Activated CD4-positive, alpha-beta memory T cell treated with anti-CD3 and anti-CD28 coated beads for 36 hours (primary cell): ENCODE measurements at regions not wholly inside any gene's neighbourhood (a gene's known extent, or its start where the extent isn't known, plus 50 kb on each side); places are given as distances from the start of the nearest gene placed in this dataset.

Experiments used
- CTCF ChIA-PET: fragments of 350-600 bp; sonication (Branson Sonifier 250); formaldehyde crosslinking; loops from one replicate; lab custom pipeline; 2021; ENCODE audit warnings: antibody characterized with exemption, inconsistent platforms; lab: Charles Lee
- POLR2A ChIA-PET: fragments of 350-600 bp; sonication (Branson Sonifier 250); formaldehyde crosslinking; loops from one replicate; lab custom pipeline; 2021; ENCODE audit warnings: antibody characterized with exemption; lab: Charles Lee
- DNase-seq: peaks from one replicate; pipeline ENCODE4 v3.0.0-alpha.2; 2020
- H3K27ac Mint-ChIP-seq: one replicate; pipeline ENCODE4 v1.8.0; 2021; ENCODE audit warnings: mixed read lengths
- H3K27me3 Mint-ChIP-seq: one replicate; pipeline ENCODE4 v1.8.0; 2021; ENCODE audit warnings: mixed read lengths
- H3K36me3 Mint-ChIP-seq: one replicate; pipeline ENCODE4 v1.8.0; 2021; ENCODE audit warnings: mixed read lengths
- H3K4me1 Mint-ChIP-seq: one replicate; pipeline ENCODE4 v1.8.0; 2021; ENCODE audit warnings: low read depth, mixed read lengths
- H3K4me3 Mint-ChIP-seq: one replicate; pipeline ENCODE4 v1.8.0; 2021; ENCODE audit warnings: mild to moderate bottlenecking, mixed read lengths
- H3K9me3 Mint-ChIP-seq: one replicate; pipeline ENCODE4 v1.8.0; 2021; ENCODE audit warnings: mixed read lengths
- intact Hi-C: fragments of 100-400 bp; cut with micrococcal nuclease; formaldehyde crosslinking; loops from one replicate; pipeline ENCODE4 v1.15.1; 2023

DNA sequence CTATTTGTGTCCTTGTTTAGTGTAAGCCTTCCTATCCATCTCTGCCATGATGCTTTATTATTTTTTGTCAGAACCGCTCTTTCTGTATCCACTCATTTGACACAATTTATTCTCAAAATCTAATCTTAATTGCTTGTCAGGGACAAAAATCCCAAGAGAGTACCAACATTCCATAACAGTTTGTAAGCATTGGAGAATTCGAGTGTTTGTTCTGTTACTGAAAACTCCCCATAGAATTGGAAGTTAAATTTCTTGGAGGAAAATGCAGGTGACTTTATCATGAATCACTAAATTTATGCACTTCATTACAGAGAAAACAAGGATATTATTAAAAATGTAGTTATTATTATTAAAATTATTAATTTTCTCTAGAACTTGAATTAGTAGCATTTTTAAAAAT is 1986.1 kb downstream of the ARAP2 start:
- Mint-ChIP-seq H3K9me3 (peaks cover 21% of the 10 kb centered on the region), H3K36me3 (no peaks in the 10 kb centered on the region), H3K27ac (no peak overlapping the region), H3K4me1 (no peaks in the 10 kb centered on the region), H3K27me3 (no peaks in the 10 kb centered on the region), H3K4me3 (no peak overlapping the region)
- ChIA-PET POLR2A (no interaction called here), CTCF (no interaction called here)
- intact Hi-C loops, result no loop called here
- DNase-seq, result no peak

DNA sequence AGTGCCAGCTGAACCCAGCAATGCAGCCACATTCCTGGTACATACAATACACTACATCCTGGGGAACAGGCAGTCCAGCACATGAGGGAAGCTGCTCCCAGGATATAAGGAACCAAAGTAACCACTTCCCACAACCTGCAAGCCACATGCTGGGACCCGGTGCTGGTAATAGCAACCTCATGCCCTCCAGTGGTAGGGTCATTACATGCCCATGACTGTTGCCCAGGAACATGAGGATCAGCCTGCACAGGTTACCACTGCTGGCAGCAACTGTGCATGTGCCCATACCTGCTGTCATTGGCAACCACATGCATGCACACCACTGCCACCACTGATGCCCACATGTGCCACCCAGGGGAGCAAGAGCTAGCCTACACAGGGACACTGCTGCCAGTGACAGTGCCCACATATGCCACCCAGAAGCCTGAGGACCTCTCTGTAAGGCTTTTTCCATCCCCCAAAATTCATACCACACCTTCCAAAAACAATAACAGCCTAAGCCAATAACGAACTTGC is 1982.5 kb downstream of the ARAP2 start:
- Mint-ChIP-seq H3K4me1 (no peaks in the 10 kb centered on the region), H3K27ac (no peak overlapping the region), H3K36me3 (no peaks in the 10 kb centered on the region), H3K27me3 (no peaks in the 10 kb centered on the region), H3K9me3 (peaks cover 34% of the 10 kb centered on the region), H3K4me3 (no peak overlapping the region)
- CTCF ChIA-PET, result interaction anchor here (0.6 kb wide), 1 partner anchor 253 kb away, joined by 3 read pairs; no protein-coding TSS in a partner anchor
- POLR2A ChIA-PET, result no interaction called here
- DNase-seq, result no peak
- intact Hi-C loops, result no loop called here

DNA sequence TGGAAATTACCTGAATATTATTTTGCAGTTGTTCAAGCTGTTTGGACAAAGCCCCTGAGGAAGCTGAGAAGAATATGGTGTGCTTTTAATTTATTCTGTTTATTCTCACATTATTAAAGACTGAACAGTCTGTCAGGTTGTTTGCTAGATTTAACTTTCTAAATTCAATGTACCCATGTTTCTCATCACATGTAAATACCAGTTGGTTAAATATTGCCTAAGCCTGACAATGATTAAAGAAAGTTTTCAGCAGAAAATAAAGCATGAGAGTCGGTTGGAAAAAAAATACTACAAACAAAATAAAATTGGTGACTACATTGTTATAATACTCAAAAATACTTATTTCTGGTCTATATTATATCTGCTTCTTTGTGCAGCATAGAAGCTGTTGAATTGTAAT is 1974.7 kb downstream of the ARAP2 start:
- H3K4me3 Mint-ChIP-seq, result no peak overlapping the region
- CTCF ChIA-PET, result no interaction called here

DNA sequence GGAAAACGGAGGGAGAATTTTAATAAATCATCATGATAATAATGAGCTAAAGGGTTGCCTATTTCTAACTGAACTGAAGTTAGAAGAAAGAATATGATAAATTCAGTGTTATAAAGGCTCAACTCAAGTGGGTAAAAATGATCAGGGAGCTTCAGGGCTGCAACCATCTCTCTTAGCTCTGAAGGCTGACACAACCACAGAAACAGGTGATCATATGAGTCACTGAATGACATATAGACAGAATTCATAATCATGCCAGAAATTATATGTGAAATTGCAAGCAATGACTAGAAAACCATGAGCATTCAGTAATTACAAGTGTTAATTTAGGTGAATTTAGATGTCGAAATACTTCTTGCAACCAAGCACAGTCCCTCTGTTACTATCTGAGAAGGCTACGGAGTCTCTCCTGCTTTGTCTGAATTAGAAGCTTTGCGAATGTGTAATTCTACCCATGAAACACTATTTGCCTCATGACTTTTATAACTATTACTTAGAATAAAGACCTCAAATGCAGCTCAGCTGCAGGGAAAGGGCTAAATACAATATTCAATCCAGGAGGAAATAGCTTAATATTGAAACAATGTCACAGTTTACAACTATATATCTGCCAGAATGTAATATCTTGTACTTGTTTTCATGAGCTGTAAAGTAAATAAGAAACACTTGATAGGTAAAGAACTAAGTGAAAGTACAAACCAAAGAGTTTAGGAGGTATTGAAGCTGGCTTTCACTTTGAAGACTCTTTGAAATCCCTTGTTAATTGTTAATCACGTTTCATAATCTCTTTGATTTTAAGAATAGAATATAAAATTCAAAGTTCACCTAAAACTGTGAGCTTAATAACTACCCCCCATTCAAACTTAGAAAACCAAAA is 1972.6 kb downstream of the ARAP2 start:
- Mint-ChIP-seq H3K27ac (no peak overlapping the region), H3K9me3 (no peaks in the 10 kb centered on the region), H3K36me3 (no peaks in the 10 kb centered on the region), H3K4me3 (no peak overlapping the region), H3K4me1 (no peaks in the 10 kb centered on the region), H3K27me3 (no peaks in the 10 kb centered on the region)
- ChIA-PET CTCF (no interaction called here), POLR2A (no interaction called here)
- intact Hi-C loops, result no loop called here
- no peak for DNase-seq

More for the DNA sequence above, 1974.7 kb downstream of the ARAP2 start:
- DNase-seq, result no peak
- peaks cover 8% of the 10 kb centered on the region for H3K9me3 Mint-ChIP-seq
- POLR2A ChIA-PET, result no interaction called here
- no peak overlapping the region for H3K27ac Mint-ChIP-seq
- no peaks in the 10 kb centered on the region for H3K4me1 Mint-ChIP-seq
- no peaks in the 10 kb centered on the region for H3K36me3 Mint-ChIP-seq
- intact Hi-C loops, result no loop called here
- H3K27me3 Mint-ChIP-seq, result no peaks in the 10 kb centered on the region

DNA sequence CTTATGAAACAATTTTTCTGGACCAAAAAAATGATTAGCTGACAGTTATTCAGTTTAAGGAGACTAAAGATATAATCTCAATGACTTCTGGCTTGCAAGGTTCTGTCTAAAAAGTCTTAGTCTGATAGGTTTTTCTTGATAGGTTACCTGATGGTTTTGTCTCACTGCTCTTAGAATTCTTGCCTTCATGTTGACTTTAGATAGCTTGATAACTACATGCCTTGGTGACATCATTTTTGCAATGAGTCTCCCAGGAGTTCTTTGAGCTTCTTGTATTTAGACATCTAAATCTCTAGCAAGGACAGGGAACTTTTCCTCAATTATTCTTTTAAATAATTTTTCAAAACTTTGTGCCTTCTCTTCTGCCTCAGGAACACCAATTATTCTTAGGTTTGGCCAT is 1965.3 kb downstream of the ARAP2 start:
- Mint-ChIP-seq H3K9me3 (peaks cover 13% of the 10 kb centered on the region), H3K27me3 (no peaks in the 10 kb centered on the region)
- CTCF ChIA-PET, result no interaction called here

DNA sequence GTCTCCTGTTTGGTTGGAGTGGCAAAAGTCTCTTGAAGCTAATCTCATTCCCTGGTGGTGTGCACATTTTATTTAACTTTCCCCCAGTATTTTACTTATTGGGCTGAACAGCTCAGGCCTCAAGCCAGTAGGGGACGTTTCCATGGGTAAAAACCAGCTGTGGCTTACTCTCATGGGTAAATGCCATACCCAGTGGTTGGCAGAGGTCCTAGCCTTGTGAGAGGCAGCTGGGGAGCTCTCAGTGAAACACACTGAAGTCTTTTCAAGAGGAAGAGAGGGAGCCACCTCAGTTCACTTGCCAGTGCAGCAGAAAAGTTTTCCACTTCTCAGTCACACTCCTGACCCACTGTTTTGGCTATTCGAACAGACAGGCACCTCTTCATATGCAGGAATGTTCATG is 1964.2 kb downstream of the ARAP2 start:
- ChIA-PET POLR2A (no interaction called here), CTCF (no interaction called here)
- Mint-ChIP-seq H3K4me1 (no peaks in the 10 kb centered on the region), H3K36me3 (no peaks in the 10 kb centered on the region), H3K27me3 (no peaks in the 10 kb centered on the region), H3K9me3 (peaks cover 13% of the 10 kb centered on the region), H3K27ac (no peak overlapping the region), H3K4me3 (no peak overlapping the region)
- intact Hi-C loops, result no loop called here
- no peak for DNase-seq

More for the DNA sequence above, 1965.3 kb downstream of the ARAP2 start:
- Mint-ChIP-seq H3K4me3 (no peak overlapping the region), H3K27ac (no peak overlapping the region), H3K4me1 (no peaks in the 10 kb centered on the region), H3K36me3 (no peaks in the 10 kb centered on the region)
- intact Hi-C loops, result no loop called here
- no peak for DNase-seq
- POLR2A ChIA-PET, result no interaction called here

DNA sequence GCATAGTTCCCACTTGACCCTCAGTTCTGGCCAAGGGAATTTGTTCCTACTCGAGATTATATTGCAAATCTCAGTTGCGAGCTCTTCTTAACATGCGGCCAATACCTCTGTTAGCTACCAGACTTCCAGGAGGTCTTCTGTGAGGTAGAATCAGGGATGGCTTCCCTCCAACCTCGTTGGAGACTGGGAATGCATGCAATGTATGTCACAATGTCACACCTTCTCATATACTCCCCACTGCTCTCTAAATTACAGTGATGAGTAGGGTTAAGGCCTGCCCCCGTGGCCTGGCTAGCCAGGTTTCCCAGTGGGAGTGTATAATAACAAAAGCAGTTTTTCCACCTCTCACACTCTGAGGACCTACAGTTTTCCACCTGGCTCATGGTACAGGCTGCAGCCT is 1962.5 kb downstream of the ARAP2 start:
- H3K4me1 Mint-ChIP-seq, result no peaks in the 10 kb centered on the region
- no peak overlapping the region for H3K4me3 Mint-ChIP-seq
- intact Hi-C loops, result no loop called here
- POLR2A ChIA-PET, result no interaction called here
- no peaks in the 10 kb centered on the region for H3K27me3 Mint-ChIP-seq
- no peaks in the 10 kb centered on the region for H3K36me3 Mint-ChIP-seq
- CTCF ChIA-PET, result no interaction called here
- H3K27ac Mint-ChIP-seq, result no peak overlapping the region
- H3K9me3 Mint-ChIP-seq, result peaks cover 13% of the 10 kb centered on the region
- DNase-seq, result no peak

DNA sequence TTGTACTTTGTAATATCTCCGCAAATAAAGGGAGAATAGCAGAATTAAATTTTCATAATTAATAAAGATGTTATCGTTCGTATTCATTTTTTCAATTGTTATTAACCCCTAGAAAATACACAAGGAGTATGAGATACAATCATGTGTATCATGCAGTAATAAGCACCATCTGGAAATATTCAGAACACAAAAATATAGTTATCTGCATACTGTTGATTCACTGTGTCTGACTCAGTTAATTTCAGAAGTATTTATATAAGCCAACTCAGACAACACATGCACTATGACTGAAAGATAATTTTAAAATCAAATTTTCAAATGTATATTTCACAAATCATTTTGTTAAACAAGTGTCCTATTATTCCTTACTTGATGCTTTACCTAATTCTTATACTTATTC is 1954.8 kb downstream of the ARAP2 start:
- no peak for DNase-seq
- H3K9me3 Mint-ChIP-seq, result no peaks in the 10 kb centered on the region
- no peaks in the 10 kb centered on the region for H3K36me3 Mint-ChIP-seq
- ChIA-PET POLR2A (no interaction called here), CTCF (no interaction called here)
- no peak overlapping the region for H3K27ac Mint-ChIP-seq
- H3K4me1 Mint-ChIP-seq, result no peaks in the 10 kb centered on the region
- no peak overlapping the region for H3K4me3 Mint-ChIP-seq
- H3K27me3 Mint-ChIP-seq, result no peaks in the 10 kb centered on the region
- intact Hi-C loops, result no loop called here

DNA sequence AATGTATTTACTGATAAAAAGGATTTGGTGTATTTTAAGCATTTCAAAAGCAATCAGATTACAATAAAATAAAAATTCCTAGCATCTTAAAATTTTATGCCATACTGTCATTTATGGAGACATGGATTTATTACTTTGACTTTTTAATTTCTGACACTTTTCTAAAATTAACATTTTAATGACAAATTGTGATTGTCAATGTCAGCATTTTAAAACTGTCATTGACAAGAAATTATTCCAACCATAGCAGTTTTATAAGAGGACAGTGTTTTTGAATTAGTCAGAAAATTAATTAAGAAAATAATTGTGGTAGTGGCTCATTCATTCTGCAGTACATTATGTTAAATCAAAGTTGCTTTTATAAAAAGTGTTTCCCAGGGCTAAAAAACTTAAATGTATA is 1954.4 kb downstream of the ARAP2 start:
- no peak overlapping the region for H3K27ac Mint-ChIP-seq
- DNase-seq, result no peak
- H3K36me3 Mint-ChIP-seq, result no peaks in the 10 kb centered on the region
- intact Hi-C loops, result no loop called here
- no peak overlapping the region for H3K4me3 Mint-ChIP-seq
- CTCF ChIA-PET, result no interaction called here
- POLR2A ChIA-PET, result no interaction called here
- no peaks in the 10 kb centered on the region for H3K4me1 Mint-ChIP-seq
- H3K27me3 Mint-ChIP-seq, result no peaks in the 10 kb centered on the region
- H3K9me3 Mint-ChIP-seq, result no peaks in the 10 kb centered on the region

DNA sequence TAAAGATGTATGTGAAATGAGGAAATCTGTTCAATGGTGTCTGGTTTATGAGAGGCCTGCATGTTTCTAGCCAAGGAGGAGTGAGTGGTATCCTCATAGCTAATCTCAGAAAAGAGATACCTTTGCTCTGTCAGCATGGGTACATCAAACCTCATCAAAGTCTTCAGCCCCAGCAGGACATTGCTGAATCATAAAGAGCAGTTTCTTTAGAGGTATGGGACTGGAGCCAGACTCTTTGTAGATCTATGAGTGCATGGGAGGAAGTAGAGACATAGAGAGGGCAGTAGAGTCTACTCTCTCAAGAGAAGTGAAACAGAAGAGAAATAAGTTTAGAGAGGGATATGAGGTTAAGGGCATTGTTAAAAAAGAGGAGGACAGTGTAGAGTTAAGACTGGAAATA is 1950.9 kb downstream of the ARAP2 start:
- Mint-ChIP-seq H3K27me3 (no peaks in the 10 kb centered on the region), H3K4me3 (no peak overlapping the region), H3K4me1 (no peaks in the 10 kb centered on the region), H3K9me3 (peaks cover 2% of the 10 kb centered on the region), H3K27ac (no peak overlapping the region), H3K36me3 (no peaks in the 10 kb centered on the region)
- POLR2A ChIA-PET, result no interaction called here
- intact Hi-C loops, result no loop called here
- CTCF ChIA-PET, result no interaction called here
- DNase-seq, result no peak

DNA sequence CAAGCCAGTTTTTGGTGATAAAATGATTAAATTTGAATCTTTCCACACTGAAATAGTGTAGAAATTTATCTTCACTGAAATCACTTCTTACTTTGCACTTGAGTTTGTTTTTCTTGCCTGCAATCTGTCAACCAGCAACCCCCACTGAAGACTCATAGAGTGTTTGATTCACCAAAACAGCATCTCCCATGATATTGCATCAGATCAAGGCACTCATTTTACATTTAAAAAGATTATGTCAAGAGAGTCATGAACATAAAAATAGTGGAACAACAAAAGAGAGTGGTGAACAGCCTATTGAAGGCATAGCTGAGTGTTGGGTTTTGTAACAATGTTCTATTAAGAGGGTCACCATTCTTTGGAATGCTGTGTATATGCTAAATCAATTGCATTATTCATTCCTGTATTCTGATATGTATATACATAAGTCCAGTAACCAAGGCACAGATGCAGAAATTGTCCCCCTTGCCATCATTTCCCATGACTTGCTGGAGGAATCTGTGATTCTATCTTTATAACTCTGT is 1934.9 kb downstream of the ARAP2 start:
- Mint-ChIP-seq H3K27ac (no peak overlapping the region), H3K9me3 (peaks cover 15% of the 10 kb centered on the region), H3K4me3 (no peak overlapping the region), H3K36me3 (no peaks in the 10 kb centered on the region), H3K27me3 (no peaks in the 10 kb centered on the region), H3K4me1 (no peaks in the 10 kb centered on the region)
- intact Hi-C loops, result no loop called here
- no peak for DNase-seq
- POLR2A ChIA-PET, result no interaction called here
- CTCF ChIA-PET, result no interaction called here

DNA sequence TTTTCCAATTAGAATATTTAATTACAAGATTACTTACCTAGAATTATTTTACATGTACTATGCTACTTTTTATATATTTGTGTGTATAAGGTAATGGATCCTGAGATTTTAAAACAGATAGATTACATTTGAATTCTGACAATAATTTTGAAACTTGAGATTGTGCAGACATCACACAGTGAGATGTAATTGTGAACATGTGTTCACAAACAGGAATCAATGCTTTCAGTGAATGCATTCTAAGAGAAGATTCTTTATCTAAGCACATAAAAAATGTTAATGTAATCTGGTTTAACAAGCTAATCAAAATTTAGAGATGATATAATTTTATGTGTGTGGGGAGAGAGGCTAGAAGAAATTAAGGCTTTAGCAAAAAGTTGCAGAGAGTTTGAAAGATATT is 1925.5 kb downstream of the ARAP2 start:
- no peak overlapping the region for H3K27ac Mint-ChIP-seq
- no peaks in the 10 kb centered on the region for H3K27me3 Mint-ChIP-seq
- no peak overlapping the region for H3K4me3 Mint-ChIP-seq
- POLR2A ChIA-PET, result no interaction called here
- no peaks in the 10 kb centered on the region for H3K4me1 Mint-ChIP-seq
- CTCF ChIA-PET, result no interaction called here
- no peak for DNase-seq
- intact Hi-C loops, result no loop called here
- H3K9me3 Mint-ChIP-seq, result peaks cover 2% of the 10 kb centered on the region
- no peaks in the 10 kb centered on the region for H3K36me3 Mint-ChIP-seq
